GM12878 (cell line): ENCODE measurements at regions not wholly inside any gene's neighbourhood (a gene's known extent, or its start where the extent isn't known, plus 50 kb on each side); places are given as distances from the start of the nearest gene placed in this dataset.

Experiments
- ATAC-seq: fragments of 200-7000 bp; cut with Tn5 transposase; 3 replicates; pipeline ENCODE4 v1.9.1; 2020; ENCODE audit warnings: mild to moderate bottlenecking, moderate library complexity
- BruUV-seq: library from RNA; stranded (reverse); fragments of 400-500 nt; replicated peaks from 2 replicates; lab custom pipeline; 2021; lab: Mats Ljungman, UMichigan
- CTCF ChIA-PET: fragments of 300-600 bp; sonication (Branson Sonifier 250); formaldehyde crosslinking; extraction: SDS; loops from one replicate; lab custom pipeline; 2021; ENCODE audit warnings: inconsistent platforms; lab: Yijun Ruan, JAX
- POLR2A ChIA-PET: fragments of 350-600 bp; formaldehyde crosslinking; extraction: SDS; loops from one replicate; lab custom pipeline; 2021; ENCODE audit warnings: inconsistent platforms; lab: Charles Lee
- RAD21 ChIA-PET: fragments of 300-600 bp; sonication (Branson Sonifier 250); formaldehyde crosslinking; loops from one replicate; lab custom pipeline; 2023; ENCODE audit warnings: antibody characterized with exemption; ENCODE audit not compliant: unreplicated experiment; lab: Charles Lee
- SMC1A ChIA-PET: fragments of 300-600 bp; sonication (Branson Sonifier 250); formaldehyde crosslinking; loops from one replicate; lab custom pipeline; 2023; ENCODE audit not compliant: unreplicated experiment, uncharacterized antibody; lab: Charles Lee
- DNase-seq: peaks from one replicate; pipeline ENCODE4 v3.0.0-alpha.2; 2011; ENCODE audit warnings: low read depth, low spot score
- FAIRE-seq: peaks from 3 replicates; lab custom pipeline; 2011; peaks lifted over from hg19 to GRCh38; lab: Jason Lieb, UNC
- H2AFZ ChIP-seq: 2 replicates; pipeline ENCODE4 v1.6.0; 2011; ENCODE audit warnings: low read depth, low read length, control low read depth; ENCODE audit not compliant: control insufficient read depth
- H3K27ac ChIP-seq: 2 replicates; pipeline ENCODE4 v1.5.1; 2011; ENCODE audit warnings: control low read depth; ENCODE audit not compliant: control insufficient read depth, insufficient read depth
- H3K27me3 ChIP-seq, 2 experiments: replicated peaks in 1 of 2; 2 replicates each; pipeline versions ENCODE4 v1.6.0 to v1.6.1; 2011; ENCODE audit warnings: low read length in 1 of 2; ENCODE audit not compliant: control insufficient read depth in 2 of 2, insufficient read depth in 2 of 2
- H3K36me3 ChIP-seq, 2 experiments: 2 replicates each; pipeline ENCODE4 v1.5.1; 2011; ENCODE audit warnings: low read length in 1 of 2; ENCODE audit not compliant: control insufficient read depth in 2 of 2, insufficient read depth in 2 of 2
- H3K4me1 ChIP-seq: 2 replicates; pipeline ENCODE4 v1.6.1; 2011; ENCODE audit warnings: mild to moderate bottlenecking, low read length, moderate library complexity, mixed read lengths; ENCODE audit not compliant: control insufficient read depth, insufficient read depth
- H3K4me2 ChIP-seq: 2 replicates; pipeline ENCODE4 v1.6.0; 2011; ENCODE audit warnings: control low read depth; ENCODE audit not compliant: control insufficient read depth, insufficient read depth
- H3K4me3 ChIP-seq: fragments of 200-600 bp; sonication (generic); 2 replicates; pipeline ENCODE4 v1.5.1; 2016
- H3K79me2 ChIP-seq: 2 replicates; pipeline ENCODE4 v1.6.0; 2011; ENCODE audit warnings: low read length; ENCODE audit not compliant: control insufficient read depth, insufficient read depth
- H3K9ac ChIP-seq: 2 replicates; pipeline ENCODE4 v1.8.0; 2011; ENCODE audit warnings: low read length, control low read depth, mixed read lengths; ENCODE audit not compliant: control insufficient read depth, insufficient read depth
- H3K9me3 ChIP-seq: replicated peaks from 3 replicates; pipeline ENCODE4 v1.5.1; 2011; ENCODE audit warnings: mild to moderate bottlenecking, low read length; ENCODE audit not compliant: control insufficient read depth, insufficient read depth
- H4K20me1 ChIP-seq: 2 replicates; pipeline ENCODE4 v1.6.0; 2011; ENCODE audit not compliant: control insufficient read depth, insufficient read depth
- ASH2L ChIP-seq: fragments of 300-600, 200-600 bp; sonication (generic); IDR thresholded peaks from 2 replicates; pipeline ENCODE4 v1.6.1; 2017; ENCODE audit warnings: low read depth, mild to moderate bottlenecking, borderline replicate concordance
- CHD4 ChIP-seq: fragments of 200-600 bp; sonication (generic); IDR thresholded peaks from 2 replicates; pipeline ENCODE4 v1.6.1; 2016; ENCODE audit warnings: mild to moderate bottlenecking
- MLLT1 ChIP-seq: fragments of 450-650 bp; IDR thresholded peaks from 2 replicates; pipeline ENCODE4 v1.6.1; 2016; ENCODE audit warnings: mild to moderate bottlenecking
- NFIC ChIP-seq: IDR thresholded peaks from 2 replicates; pipeline ENCODE4 v1.6.1; 2012; ENCODE audit warnings: low read depth, mild to moderate bottlenecking, inconsistent platforms, low read length, moderate library complexity
- NRF1 ChIP-seq: conservative IDR thresholded peaks from 2 replicates; pipeline ENCODE4 v1.6.1; 2011; ENCODE audit warnings: mild to moderate bottlenecking, low read depth, low read length, improper control_type of control experiment
- RCOR1 ChIP-seq: conservative IDR thresholded peaks from 2 replicates; pipeline ENCODE4 v1.6.1; 2012; ENCODE audit warnings: low read depth, low read length, improper control_type of control experiment
- SIN3A ChIP-seq: IDR thresholded peaks from 2 replicates; pipeline ENCODE4 v1.6.1; 2012; ENCODE audit warnings: low read depth, low read length, improper control_type of control experiment
- TCF7 ChIP-seq: IDR thresholded peaks from 2 replicates; pipeline ENCODE4 v1.6.1; 2014; ENCODE audit warnings: antibody characterized with exemption, borderline replicate concordance
- WGBS: methylation state at CpG from one replicate; pipeline ENCODE4 v1.1.6; 2016; ENCODE audit warnings: low lambda C conversion rate; ENCODE audit not compliant: insufficient replicate concordance, insufficient coverage; ENCODE audit errors: missing lambda C conversion rate; 5-methylcytosine and 5-hydroxymethylcytosine counted together
- in situ Hi-C: fragments of 300-500 bp; cut with MboI; formaldehyde crosslinking; loops from 9 replicates; pipeline ENCODE4 v1.14.3; 2018; ENCODE audit warnings: mixed read lengths
- intact Hi-C: fragments of 100-400 bp; cut with micrococcal nuclease; formaldehyde crosslinking; loops from one replicate; pipeline ENCODE4 v1.14.2; 2022; ENCODE audit not compliant: unreplicated experiment
- TF ChIP-seq, protein P1 (sequence below): IDR thresholded peaks from 2 replicates; pipeline ENCODE4 v1.6.1; 2012; ENCODE audit warnings: low read length, inconsistent platforms

GRCh38 chr22:27431081-27431480 lies 370.5 kb downstream of the MN1 start (continued):
- TF ChIP-seq SIN3A (no peak), RCOR1 (no peak)
- TF ChIP-seq, all 136 proteins: peak for 0

DNA sequence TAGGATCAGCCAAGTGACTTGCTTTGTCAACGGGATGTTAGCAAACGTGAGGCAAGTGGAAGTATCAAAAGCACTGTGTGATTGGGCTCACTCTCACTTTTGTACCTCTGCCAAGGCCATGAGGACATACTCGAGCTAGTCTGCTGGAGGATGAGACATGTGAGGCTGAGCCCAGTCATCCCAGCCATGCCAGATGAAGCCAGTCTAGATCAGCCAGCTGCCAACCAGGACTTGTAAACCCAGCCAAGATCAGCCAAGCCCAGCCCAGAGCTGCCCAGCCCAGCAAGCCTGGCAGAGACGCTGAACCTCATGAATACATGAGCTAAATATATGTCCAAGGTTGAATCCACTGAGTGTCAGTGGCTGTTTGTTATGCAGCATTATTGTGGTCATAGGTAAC lies 369.7 kb downstream of the MN1 start:
- in situ Hi-C loops (no loop called here), intact Hi-C loops (no loop called here)
- Histone ChIP-seq H2AFZ (no peak overlapping the region), H3K27ac (no peak overlapping the region), H4K20me1 (no peaks in the 10 kb centered on the region), H3K27me3 (no peaks in the 10 kb centered on the region), H3K4me3 (no peak overlapping the region), H3K4me1 (no peaks in the 10 kb centered on the region), H3K9me3 (no peaks in the 10 kb centered on the region; the same call in 2 of the 3 replicates), H3K4me2 (no peak overlapping the region), H3K36me3 (no peaks in the 10 kb centered on the region), H3K9ac (no peak overlapping the region), H3K79me2 (no peaks in the 10 kb centered on the region)
- ATAC-seq = no peak
- FAIRE-seq = no peak
- POLR2A ChIA-PET = no interaction called here
- no peak for DNase-seq
- SMC1A ChIA-PET = no interaction called here
- WGBS = 0% methylated on average over 4 of the region's 4 CpGs
- no TSS peak for BruUV-seq
- RAD21 ChIA-PET = no interaction called here
- no peak for TF ChIP-seq CHD4
- TF ChIP-seq NRF1 = no peak
- TF ChIP-seq MLLT1 = no peak
- no peak for TF ChIP-seq ASH2L
- no peak for TF ChIP-seq NFIC
- no peak for TF ChIP-seq TCF7
- TF ChIP-seq, protein P1, sequence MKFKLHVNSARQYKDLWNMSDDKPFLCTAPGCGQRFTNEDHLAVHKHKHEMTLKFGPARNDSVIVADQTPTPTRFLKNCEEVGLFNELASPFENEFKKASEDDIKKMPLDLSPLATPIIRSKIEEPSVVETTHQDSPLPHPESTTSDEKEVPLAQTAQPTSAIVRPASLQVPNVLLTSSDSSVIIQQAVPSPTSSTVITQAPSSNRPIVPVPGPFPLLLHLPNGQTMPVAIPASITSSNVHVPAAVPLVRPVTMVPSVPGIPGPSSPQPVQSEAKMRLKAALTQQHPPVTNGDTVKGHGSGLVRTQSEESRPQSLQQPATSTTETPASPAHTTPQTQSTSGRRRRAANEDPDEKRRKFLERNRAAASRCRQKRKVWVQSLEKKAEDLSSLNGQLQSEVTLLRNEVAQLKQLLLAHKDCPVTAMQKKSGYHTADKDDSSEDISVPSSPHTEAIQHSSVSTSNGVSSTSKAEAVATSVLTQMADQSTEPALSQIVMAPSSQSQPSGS = no peak
- CTCF ChIA-PET = no interaction called here
